WERI-Rb-1 (cell line): ENCODE measurements at regions not wholly inside any gene's neighbourhood (a gene's known extent, or its start where the extent isn't known, plus 50 kb on each side); places are given as distances from the start of the nearest gene placed in this dataset.

Source experiments
- DNase-seq: peaks from one replicate; pipeline ENCODE4 v3.0.0-alpha.2; 2020
- H3K27ac ChIP-seq: fragments of 250-450 bp; sonication (Bioruptor Pico); 2 replicates; pipeline ENCODE4 v1.5.1; 2020; ENCODE audit warnings: mild to moderate bottlenecking, moderate library complexity
- H3K27me3 ChIP-seq: fragments of 250-450 bp; sonication (Bioruptor Pico); 2 replicates; pipeline ENCODE4 v1.5.1; 2021; ENCODE audit warnings: mild to moderate bottlenecking, low read depth, moderate library complexity; ENCODE audit not compliant: insufficient read depth, severe bottlenecking
- H3K36me3 ChIP-seq: fragments of 250-450 bp; sonication (Bioruptor Pico); 2 replicates; pipeline ENCODE4 v1.5.1; 2020; ENCODE audit warnings: mild to moderate bottlenecking, moderate library complexity
- H3K4me3 ChIP-seq: 2 replicates; pipeline ENCODE4 v1.5.1; 2011; ENCODE audit warnings: low read depth, mild to moderate bottlenecking, control low read depth, low read length
- H3K9me3 ChIP-seq: fragments of 250-450 bp; sonication (Bioruptor Pico); 2 replicates; pipeline ENCODE4 v1.5.1; 2021; ENCODE audit warnings: mild to moderate bottlenecking, moderate library complexity; ENCODE audit not compliant: severe bottlenecking
- TF ChIP-seq, protein P1 (sequence below): IDR thresholded peaks from 2 replicates; pipeline ENCODE4 v1.5.1; 2011; ENCODE audit warnings: low read depth, mild to moderate bottlenecking, control low read depth, inconsistent platforms, low read length

DNA sequence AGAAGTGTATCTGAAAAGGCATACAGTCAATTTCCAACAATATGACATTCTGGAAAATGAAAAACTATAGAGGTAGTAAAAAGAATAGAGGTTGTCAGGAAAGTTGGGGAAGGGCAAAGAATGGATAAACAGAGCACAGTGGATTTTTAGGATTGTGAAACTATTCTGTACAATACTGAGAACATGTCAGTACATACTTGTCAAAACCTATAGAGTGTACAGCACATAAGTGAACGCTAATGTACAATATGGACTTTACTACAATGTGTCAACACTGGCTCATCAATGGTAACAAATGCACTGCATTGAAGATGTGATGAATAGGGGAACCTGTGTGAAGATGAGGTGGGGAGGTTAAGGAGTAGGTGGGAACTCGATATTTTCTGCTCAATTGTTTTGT lies 483.0 kb upstream of the PFKP start:
- Histone ChIP-seq H3K9me3 (no peaks in the 10 kb centered on the region), H3K27me3 (no peaks in the 10 kb centered on the region), H3K4me3 (no peak overlapping the region), H3K36me3 (no peaks in the 10 kb centered on the region), H3K27ac (no peak overlapping the region)
- TF ChIP-seq, protein P1, sequence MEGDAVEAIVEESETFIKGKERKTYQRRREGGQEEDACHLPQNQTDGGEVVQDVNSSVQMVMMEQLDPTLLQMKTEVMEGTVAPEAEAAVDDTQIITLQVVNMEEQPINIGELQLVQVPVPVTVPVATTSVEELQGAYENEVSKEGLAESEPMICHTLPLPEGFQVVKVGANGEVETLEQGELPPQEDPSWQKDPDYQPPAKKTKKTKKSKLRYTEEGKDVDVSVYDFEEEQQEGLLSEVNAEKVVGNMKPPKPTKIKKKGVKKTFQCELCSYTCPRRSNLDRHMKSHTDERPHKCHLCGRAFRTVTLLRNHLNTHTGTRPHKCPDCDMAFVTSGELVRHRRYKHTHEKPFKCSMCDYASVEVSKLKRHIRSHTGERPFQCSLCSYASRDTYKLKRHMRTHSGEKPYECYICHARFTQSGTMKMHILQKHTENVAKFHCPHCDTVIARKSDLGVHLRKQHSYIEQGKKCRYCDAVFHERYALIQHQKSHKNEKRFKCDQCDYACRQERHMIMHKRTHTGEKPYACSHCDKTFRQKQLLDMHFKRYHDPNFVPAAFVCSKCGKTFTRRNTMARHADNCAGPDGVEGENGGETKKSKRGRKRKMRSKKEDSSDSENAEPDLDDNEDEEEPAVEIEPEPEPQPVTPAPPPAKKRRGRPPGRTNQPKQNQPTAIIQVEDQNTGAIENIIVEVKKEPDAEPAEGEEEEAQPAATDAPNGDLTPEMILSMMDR = no peak
- DNase-seq = no peak

DNA sequence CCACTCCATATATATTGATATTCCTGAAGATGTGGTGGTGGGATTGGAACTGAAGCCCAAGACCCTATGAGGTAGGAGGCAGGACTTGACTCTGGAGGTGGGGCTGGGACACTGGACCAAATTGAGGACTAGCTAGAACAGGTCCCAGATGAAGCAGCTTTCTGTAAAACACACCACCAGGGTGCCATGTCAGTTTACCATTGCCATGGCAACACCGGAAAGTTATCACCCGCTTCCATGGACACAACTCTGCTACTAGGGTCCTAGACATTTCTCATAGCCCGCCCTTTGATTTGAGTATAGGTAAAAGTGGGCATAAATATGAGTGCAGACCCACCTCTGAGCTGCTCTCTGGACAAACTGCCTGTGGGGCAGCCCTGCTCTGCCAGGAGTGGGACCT lies 490.5 kb upstream of the PFKP start:
- Histone ChIP-seq H3K9me3 (no peaks in the 10 kb centered on the region), H3K36me3 (no peaks in the 10 kb centered on the region), H3K4me3 (no peak overlapping the region), H3K27me3 (no peaks in the 10 kb centered on the region), H3K27ac (no peak overlapping the region)
- TF ChIP-seq, protein P1 = no peak
- DNase-seq = no peak

- Histone ChIP-seq H3K27me3 (no peaks in the 10 kb centered on the region), H3K36me3 (no peaks in the 10 kb centered on the region), H3K4me3 (no peak overlapping the region), H3K27ac (no peak overlapping the region), H3K9me3 (no peaks in the 10 kb centered on the region)
- no peak for DNase-seq
- TF ChIP-seq, protein P1 = no peak
Observed at GRCh38 chr10:2575460-2575859, 491.9 kb upstream of the PFKP start.

- TF ChIP-seq, protein P1 = no peak
- no peaks in the 10 kb centered on the region for H3K9me3 ChIP-seq
- DNase-seq = no peak
Observed at GRCh38 chr10:2572611-2573010, 494.7 kb upstream of the PFKP start.

GRCh38 chr10:2556883-2557282 lies 510.5 kb upstream of the PFKP start:
- Histone ChIP-seq H3K4me3 (no peak overlapping the region), H3K36me3 (no peaks in the 10 kb centered on the region), H3K27me3 (no peaks in the 10 kb centered on the region), H3K27ac (no peak overlapping the region), H3K9me3 (no peaks in the 10 kb centered on the region)
- no peak for DNase-seq
- TF ChIP-seq, protein P1 = no peak

More at GRCh38 chr10:2572611-2573010, 494.7 kb upstream of the PFKP start:
- Histone ChIP-seq H3K27me3 (no peaks in the 10 kb centered on the region), H3K4me3 (no peak overlapping the region), H3K36me3 (no peaks in the 10 kb centered on the region), H3K27ac (no peak overlapping the region)

GRCh38 chr10:2548071-2548470 lies 519.3 kb upstream of the PFKP start:
- DNase-seq = no peak
- TF ChIP-seq, protein P1 = no peak
- no peaks in the 10 kb centered on the region for H3K27me3 ChIP-seq
- H3K36me3 ChIP-seq = no peaks in the 10 kb centered on the region
- H3K4me3 ChIP-seq = no peak overlapping the region
- H3K27ac ChIP-seq = no peak overlapping the region
- no peaks in the 10 kb centered on the region for H3K9me3 ChIP-seq
